HepG2 (cell line): ENCODE measurements at regions not wholly inside any gene's neighbourhood (a gene's known extent, or its start where the extent isn't known, plus 50 kb on each side); places are given as distances from the start of the nearest gene placed in this dataset.

Experiments used
- ATAC-seq: fragments of 200-7000 bp; cut with Tn5 transposase; 3 replicates; pipeline ENCODE4 v1.9.1; 2020; ENCODE audit warnings: mild to moderate bottlenecking, moderate library complexity
- BruUV-seq: library from RNA; stranded (reverse); fragments of 400-500 nt; replicated peaks from 2 replicates; lab custom pipeline; 2021; lab: Mats Ljungman, UMichigan
- CTCF ChIA-PET: fragments of 300-600 bp; formaldehyde crosslinking; extraction: SDS; loops from one replicate; lab custom pipeline; 2021; ENCODE audit warnings: low total read pairs, inconsistent platforms, low intra/inter-chr PET ratio; lab: Yijun Ruan, JAX
- POLR2A ChIA-PET: fragments of 350-600 bp; sonication (Branson Sonifier 250); formaldehyde crosslinking; loops from one replicate; lab custom pipeline; 2020; ENCODE audit warnings: antibody characterized with exemption, inconsistent platforms; lab: Yijun Ruan, JAX
- DNase-seq: peaks from one replicate; pipeline ENCODE4 v3.0.0-alpha.2; 2015; ENCODE audit warnings: low spot score
- FAIRE-seq: peaks from 3 replicates; lab custom pipeline; 2011; peaks lifted over from hg19 to GRCh38; lab: Jason Lieb, UNC
- H2AFZ ChIP-seq: one replicate; pipeline ENCODE4 v1.6.1; 2011; ENCODE audit warnings: low read length, inconsistent platforms
- H3K27ac ChIP-seq: fragments of 300-600 bp; 3 replicates; pipeline ENCODE4 v1.8.0; 2011; ENCODE audit warnings: mixed run types, mild to moderate bottlenecking, mixed read lengths, low read length, inconsistent platforms; ENCODE audit not compliant: insufficient read depth; ENCODE audit errors: extremely low read length
- H3K27me3 ChIP-seq, 2 experiments: fragments of 200-600 bp in 1 of 2; 2 replicates in 1 of 2; 3 replicates in 1 of 2; pipeline versions ENCODE4 v1.6.0 to v1.8.0; 2011; ENCODE audit warnings: low read length in 2 of 2, mild to moderate bottlenecking in 2 of 2, moderate library complexity in 2 of 2, inconsistent platforms in 1 of 2; ENCODE audit not compliant: insufficient read depth in 2 of 2, control insufficient read depth in 1 of 2
- H3K36me3 ChIP-seq, 2 experiments: fragments of 200-600 bp in 1 of 2; replicated peaks in 1 of 2; 2 replicates in 1 of 2; 3 replicates in 1 of 2; pipeline versions ENCODE4 v1.5.1 to v1.8.0; 2011; ENCODE audit warnings: low read length in 2 of 2, inconsistent platforms in 1 of 2; ENCODE audit not compliant: insufficient read depth in 2 of 2, control insufficient read depth in 1 of 2
- H3K4me1 ChIP-seq: 2 replicates; pipeline ENCODE4 v1.5.1; 2012; ENCODE audit warnings: low read length, inconsistent platforms; ENCODE audit not compliant: insufficient read depth
- H3K4me2 ChIP-seq: 2 replicates; pipeline ENCODE4 v1.6.0; 2011; ENCODE audit warnings: low read depth, low read length, inconsistent platforms
- H3K4me3 ChIP-seq, 3 experiments: fragments of 200-600 bp in 1 of 3; sonication (generic), shearing (Covaris generic) in 1 of 3; replicated peaks in 1 of 3; 2 replicates each; pipeline ENCODE4 v1.5.1; 2011 to 2016; ENCODE audit warnings: low read length in 3 of 3, inconsistent platforms in 2 of 3, low read depth in 2 of 3, mild to moderate bottlenecking in 2 of 3, control low read depth in 1 of 3, mixed read lengths in 1 of 3; ENCODE audit not compliant: insufficient read depth in 1 of 3
- H3K79me2 ChIP-seq: one replicate; pipeline ENCODE4 v1.6.1; 2011; ENCODE audit warnings: low read length, inconsistent platforms; ENCODE audit not compliant: insufficient read depth
- H3K9ac ChIP-seq: 2 replicates; pipeline ENCODE4 v1.6.0; 2011; ENCODE audit warnings: mild to moderate bottlenecking, low read depth, low read length, inconsistent platforms; ENCODE audit not compliant: insufficient read depth
- H3K9me3 ChIP-seq: 2 replicates; pipeline ENCODE4 v1.5.1; 2012; ENCODE audit warnings: mild to moderate bottlenecking, low read length
- H4K20me1 ChIP-seq: 2 replicates; pipeline ENCODE4 v1.6.0; 2011; ENCODE audit warnings: inconsistent platforms, mild to moderate bottlenecking, low read length, moderate library complexity; ENCODE audit not compliant: insufficient read depth
- FIP1L1 ChIP-seq: fragments of 200-400 bp; formaldehyde crosslinking; IDR thresholded peaks from 2 replicates; pipeline ENCODE4 v1.6.1; 2018; ENCODE audit warnings: low read depth, mild to moderate bottlenecking, low read length, moderate library complexity, borderline replicate concordance; ENCODE audit not compliant: insufficient read depth
- PRDM4 ChIP-seq: sonication (generic); formaldehyde crosslinking; IDR thresholded peaks from 2 replicates; pipeline ENCODE4 v1.9.0; 2021; ENCODE audit warnings: missing genetic modification reagents, borderline replicate concordance
- ZBTB2 ChIP-seq: sonication (generic); formaldehyde crosslinking; IDR thresholded peaks from 2 replicates; pipeline ENCODE4 v1.8.0; 2022; ENCODE audit warnings: low read depth, missing genetic modification reagents
- ZNF276 ChIP-seq: sonication (generic); formaldehyde crosslinking; IDR thresholded peaks from 2 replicates; pipeline ENCODE4 v1.4.0; 2020; ENCODE audit warnings: mild to moderate bottlenecking, low read depth, missing genetic modification reagents
- ZNF280B ChIP-seq: sonication (generic); formaldehyde crosslinking; IDR thresholded peaks from 2 replicates; pipeline ENCODE4 v1.5.0; 2020; ENCODE audit warnings: missing genetic modification reagents, mild to moderate bottlenecking, borderline replicate concordance
- ZNF740 ChIP-seq: sonication (generic); formaldehyde crosslinking; IDR thresholded peaks from 2 replicates; pipeline ENCODE4 v1.4.0; 2020; ENCODE audit warnings: missing genetic modification reagents
- WGBS: methylation state at CpG from one replicate; pipeline ENCODE4 v1.1.6; 2017; ENCODE audit warnings: low lambda C conversion rate; 5-methylcytosine and 5-hydroxymethylcytosine counted together
- in situ Hi-C: cut with HindIII; loops from 2 replicates; pipeline ENCODE4 v1.10.0; 2017; ENCODE audit warnings: low pct_unique_long_range_greater_than_20kb; ENCODE audit not compliant: extremely low pct_ligation_motif_present
- intact Hi-C: fragments of 100-400 bp; cut with micrococcal nuclease; formaldehyde crosslinking; loops from one replicate; pipeline ENCODE4 v1.10.0; 2022; ENCODE audit not compliant: unreplicated experiment

- Histone ChIP-seq H3K9ac (no peak overlapping the region), H3K36me3 (no peaks in the 10 kb centered on the region), H3K9me3 (no peaks in the 10 kb centered on the region), H4K20me1 (no peaks in the 10 kb centered on the region), H3K79me2 (no peaks in the 10 kb centered on the region), H3K27me3 (peaks cover 5 to 37% of the 10 kb centered on the region in 2 experiments; a peak in 4 of 5 replicates), H3K27ac (no peak overlapping the region), H3K4me2 (no peak overlapping the region), H3K4me1 (no peaks in the 10 kb centered on the region), H2AFZ (no peak overlapping the region), H3K4me3 (no peak overlapping the region)
- DNase-seq (no peak), FAIRE-seq (no peak), ATAC-seq (no peak)
- BruUV-seq: no TSS peak
- intact Hi-C loops (no loop called here), in situ Hi-C loops (no loop called here)
- CTCF ChIA-PET: no interaction called here
- no peak for TF ChIP-seq ZNF276 (CRISPR knock-in tag)
- TF ChIP-seq FIP1L1: no peak
- TF ChIP-seq ZNF280B (CRISPR knock-in tag): no peak
- TF ChIP-seq ZNF740 (CRISPR knock-in tag): no peak
- no peak for TF ChIP-seq ZBTB2
- no peak for TF ChIP-seq PRDM4
- WGBS: 61% methylated on average over 3 of the region's 10 CpGs
- POLR2A ChIA-PET: no interaction called here
Measured at GRCh38 chr1:4108331-4108730, 208.3 kb upstream of the C1orf174 start.
